ENCODE measurements at regions not wholly inside any gene's neighbourhood (a gene's known extent, or its start where the extent isn't known, plus 50 kb on each side); places are given as distances from the start of the nearest gene placed in this dataset.
A peak's percentile ranks its signal among the peaks of the same experiment; 100 is the strongest.

GRCh38 chr2:39487398-39488250 lies 50.5 kb upstream of the MAP4K3 start:
- H3K4me3 ChIP-seq = no peak overlapping the region
- no peaks in the 10 kb centered on the region for H3K9me2 ChIP-seq (ENCODE audit: insufficient read depth)
- H3K9me3 ChIP-seq (ENCODE audit: low read depth) = no peaks in the 10 kb centered on the region
- H3K9ac ChIP-seq = no peak overlapping the region
- H3K79me2 ChIP-seq (ENCODE audit: insufficient read depth) = no peaks in the 10 kb centered on the region
- 33 to 38% methylated on average over 4 of the region's 4 CpGs for WGBS, 2 experiments (ENCODE audit: low coverage in 1 of 2, low lambda C conversion rate in 2 of 2, missing lambda C conversion rate in 2 of 2)
- no peaks in the 10 kb centered on the region for H3K36me3 ChIP-seq (ENCODE audit: low read depth)
- in situ Hi-C loops (cut with MboI) = no loop called here
- TF ChIP-seq EZH2 (IDR thresholded peaks at IDR 0.05; ENCODE audit: insufficient read depth, poor library complexity, severe bottlenecking) (no peak), EZH2phosphoT487 (IDR thresholded peaks at IDR 0.05; ENCODE audit: insufficient read depth, low read depth) (no peak)
- peak; percentile 53 for DNase-seq
- peaks cover 26% of the 10 kb centered on the region for H3K4me1 ChIP-seq (ENCODE audit: insufficient read depth)
- H3F3A ChIP-seq (ENCODE audit: insufficient read depth) = peaks cover 25% of the 10 kb centered on the region
- H2AFZ ChIP-seq = no peak overlapping the region
- no peak overlapping the region for H3K27ac ChIP-seq
- H3K27me3 ChIP-seq (replicated peaks; ENCODE audit: insufficient read depth) = no peaks in the 10 kb centered on the region
- H3K4me2 ChIP-seq (ENCODE audit: unreplicated experiment) = peak overlapping the region; percentile 26
- H4K20me1 ChIP-seq (ENCODE audit: insufficient read depth) = no peaks in the 10 kb centered on the region

- peak; percentile 89 for DNase-seq
- Histone ChIP-seq H4K20me1 (ENCODE audit: insufficient read depth) (no peaks in the 10 kb centered on the region), H3K27me3 (replicated peaks; ENCODE audit: insufficient read depth) (no peaks in the 10 kb centered on the region), H3K79me2 (ENCODE audit: insufficient read depth) (no peaks in the 10 kb centered on the region), H3K36me3 (ENCODE audit: low read depth) (no peaks in the 10 kb centered on the region), H2AFZ (no peak overlapping the region; the same call in 1 of the 2 replicates), H3K4me3 (no peak overlapping the region), H3K4me1 (ENCODE audit: insufficient read depth) (peaks cover 32% of the 10 kb centered on the region), H3K9me2 (ENCODE audit: insufficient read depth) (no peaks in the 10 kb centered on the region), H3K4me2 (ENCODE audit: unreplicated experiment) (peak overlapping the region; percentile 26), H3K9ac (no peak overlapping the region), H3F3A (ENCODE audit: insufficient read depth) (peaks cover 32% of the 10 kb centered on the region), H3K27ac (peak overlapping the region; percentile 70), H3K9me3 (ENCODE audit: low read depth) (no peaks in the 10 kb centered on the region)
- in situ Hi-C loops (cut with MboI) = no loop called here
- TF ChIP-seq EZH2 (IDR thresholded peaks at IDR 0.05; ENCODE audit: insufficient read depth, poor library complexity, severe bottlenecking) = no peak
- TF ChIP-seq EZH2phosphoT487 (IDR thresholded peaks at IDR 0.05; ENCODE audit: insufficient read depth, low read depth) = no peak
- 22 to 24% methylated on average over 4 of the region's 4 CpGs for WGBS, 2 experiments (ENCODE audit: low coverage in 1 of 2, low lambda C conversion rate in 2 of 2, missing lambda C conversion rate in 2 of 2)
These were observed 51.4 kb upstream of the MAP4K3 start for GRCh38 chr2:39488450-39488849.

GRCh38 chr2:39490586-39490985 lies 53.5 kb upstream of the MAP4K3 start:
- in situ Hi-C loops (cut with MboI) = no loop called here
- Histone ChIP-seq H2AFZ (no peak overlapping the region), H3K4me2 (ENCODE audit: unreplicated experiment) (no peak overlapping the region), H3K27ac (no peak overlapping the region), H4K20me1 (ENCODE audit: insufficient read depth) (no peaks in the 10 kb centered on the region), H3K79me2 (ENCODE audit: insufficient read depth) (no peaks in the 10 kb centered on the region), H3K9ac (no peak overlapping the region), H3K4me1 (ENCODE audit: insufficient read depth) (peaks cover 43% of the 10 kb centered on the region), H3K36me3 (ENCODE audit: low read depth) (no peaks in the 10 kb centered on the region), H3K9me2 (ENCODE audit: insufficient read depth) (no peaks in the 10 kb centered on the region), H3F3A (ENCODE audit: insufficient read depth) (peaks cover 44% of the 10 kb centered on the region), H3K4me3 (no peak overlapping the region), H3K27me3 (replicated peaks; ENCODE audit: insufficient read depth) (no peaks in the 10 kb centered on the region), H3K9me3 (ENCODE audit: low read depth) (no peaks in the 10 kb centered on the region)
- WGBS, 2 experiments (ENCODE audit: low coverage in 1 of 2, low lambda C conversion rate in 2 of 2, missing lambda C conversion rate in 2 of 2) = 94 to 99% methylated on average over 4 of the region's 4 CpGs
- DNase-seq = no peak
- TF ChIP-seq EZH2phosphoT487 (IDR thresholded peaks at IDR 0.05; ENCODE audit: insufficient read depth, low read depth) = no peak
- TF ChIP-seq EZH2 (IDR thresholded peaks at IDR 0.05; ENCODE audit: insufficient read depth, poor library complexity, severe bottlenecking) = no peak

- H3K27ac ChIP-seq = peak overlapping the region; percentile 60
- TF ChIP-seq EZH2phosphoT487 (IDR thresholded peaks at IDR 0.05; ENCODE audit: insufficient read depth, low read depth) (no peak), EZH2 (IDR thresholded peaks at IDR 0.05; ENCODE audit: insufficient read depth, poor library complexity, severe bottlenecking) (no peak)
- in situ Hi-C loops (cut with MboI) = no loop called here
- peaks cover 49% of the 10 kb centered on the region for H3F3A ChIP-seq (ENCODE audit: insufficient read depth)
- no peaks in the 10 kb centered on the region for H3K27me3 ChIP-seq (replicated peaks; ENCODE audit: insufficient read depth)
- H3K9ac ChIP-seq = 0 out of 2 replicates have a peak overlapping the region, but pooled peaks have one; percentile 2
- no peaks in the 10 kb centered on the region for H4K20me1 ChIP-seq (ENCODE audit: insufficient read depth)
- no peaks in the 10 kb centered on the region for H3K9me2 ChIP-seq (ENCODE audit: insufficient read depth)
- WGBS, 2 experiments (ENCODE audit: low coverage in 1 of 2, low lambda C conversion rate in 2 of 2, missing lambda C conversion rate in 2 of 2) = 92% methylated on average over 4 of the region's 4 CpGs
- H3K9me3 ChIP-seq (ENCODE audit: low read depth) = no peaks in the 10 kb centered on the region
- peak overlapping the region; percentile 25 for H3K4me2 ChIP-seq (ENCODE audit: unreplicated experiment)
- no peak overlapping the region for H2AFZ ChIP-seq
- peaks cover 49% of the 10 kb centered on the region for H3K4me1 ChIP-seq (ENCODE audit: insufficient read depth)
- no peaks in the 10 kb centered on the region for H3K36me3 ChIP-seq (ENCODE audit: low read depth)
- H3K4me3 ChIP-seq = no peak overlapping the region
- DNase-seq = no peak
- no peaks in the 10 kb centered on the region for H3K79me2 ChIP-seq (ENCODE audit: insufficient read depth)
These were observed 54.6 kb upstream of the MAP4K3 start for GRCh38 chr2:39491653-39492052.

Measured in GM23248 (cell line).